OCI-LY1 (cell line): ENCODE measurements at regions not wholly inside any gene's neighbourhood (a gene's known extent, or its start where the extent isn't known, plus 50 kb on each side); places are given as distances from the start of the nearest gene placed in this dataset.

Experiments
- EZH2 ChIP-seq: fragments of 200-600 bp; sonication (generic), shearing (Covaris generic); IDR thresholded peaks from 2 replicates; pipeline ENCODE4 v1.8.0; 2017; ENCODE audit warnings: borderline replicate concordance, mixed run types, mild to moderate bottlenecking, antibody characterized with exemption, low read length, moderate library complexity, mixed read lengths
- TF ChIP-seq, protein P1 (sequence below): fragments of 200-600 bp; sonication (generic), shearing (Covaris generic); IDR thresholded peaks from 2 replicates; pipeline ENCODE4 v1.5.1; 2017; ENCODE audit warnings: mild to moderate bottlenecking, antibody characterized with exemption, low read length, moderate library complexity, mixed read lengths

DNA sequence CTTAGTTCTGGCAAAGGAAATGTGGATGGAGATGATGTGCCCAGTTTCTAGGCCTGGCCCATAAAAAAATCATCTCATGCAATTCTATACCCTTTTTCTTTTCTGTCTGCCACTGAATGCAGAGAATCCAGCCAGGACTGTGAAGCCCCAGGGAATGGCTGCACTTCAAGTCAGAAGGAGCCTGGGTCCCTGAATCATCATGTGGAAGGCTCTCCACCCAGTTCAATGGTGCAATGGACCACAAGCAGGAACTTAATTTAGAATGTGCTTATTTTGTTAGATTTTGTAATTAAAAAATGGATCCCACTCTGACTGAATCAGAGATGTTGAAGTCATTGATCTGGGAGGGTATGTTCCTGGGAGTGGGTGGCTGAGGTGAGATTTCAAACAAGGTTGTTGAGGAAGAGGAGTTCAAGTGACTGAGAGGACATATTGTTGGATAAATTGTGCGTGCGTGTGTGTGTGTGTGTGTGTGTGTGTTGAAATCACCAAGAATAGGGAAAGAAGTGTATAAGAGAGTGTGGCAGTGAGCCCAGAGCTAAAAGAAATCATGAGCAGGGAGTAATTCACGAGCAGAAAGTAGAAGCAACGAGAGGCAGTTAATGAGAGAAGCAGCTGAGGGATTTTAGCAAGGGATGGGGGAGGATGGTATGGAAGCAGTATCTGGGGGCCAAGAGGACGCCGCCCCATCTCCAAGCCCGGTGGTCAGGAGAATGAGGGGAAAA lies 125.4 kb downstream of the TMX1 start:
- TF ChIP-seq, protein P1, sequence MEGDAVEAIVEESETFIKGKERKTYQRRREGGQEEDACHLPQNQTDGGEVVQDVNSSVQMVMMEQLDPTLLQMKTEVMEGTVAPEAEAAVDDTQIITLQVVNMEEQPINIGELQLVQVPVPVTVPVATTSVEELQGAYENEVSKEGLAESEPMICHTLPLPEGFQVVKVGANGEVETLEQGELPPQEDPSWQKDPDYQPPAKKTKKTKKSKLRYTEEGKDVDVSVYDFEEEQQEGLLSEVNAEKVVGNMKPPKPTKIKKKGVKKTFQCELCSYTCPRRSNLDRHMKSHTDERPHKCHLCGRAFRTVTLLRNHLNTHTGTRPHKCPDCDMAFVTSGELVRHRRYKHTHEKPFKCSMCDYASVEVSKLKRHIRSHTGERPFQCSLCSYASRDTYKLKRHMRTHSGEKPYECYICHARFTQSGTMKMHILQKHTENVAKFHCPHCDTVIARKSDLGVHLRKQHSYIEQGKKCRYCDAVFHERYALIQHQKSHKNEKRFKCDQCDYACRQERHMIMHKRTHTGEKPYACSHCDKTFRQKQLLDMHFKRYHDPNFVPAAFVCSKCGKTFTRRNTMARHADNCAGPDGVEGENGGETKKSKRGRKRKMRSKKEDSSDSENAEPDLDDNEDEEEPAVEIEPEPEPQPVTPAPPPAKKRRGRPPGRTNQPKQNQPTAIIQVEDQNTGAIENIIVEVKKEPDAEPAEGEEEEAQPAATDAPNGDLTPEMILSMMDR = no peak
- no peak for TF ChIP-seq EZH2
